Stimulated activated naive CD4-positive, alpha-beta T cell treated with Interleukin-2 at 50 U/mL for 16 hours (primary cell): ENCODE measurements at regions not wholly inside any gene's neighbourhood (a gene's known extent, or its start where the extent isn't known, plus 50 kb on each side); places are given as distances from the start of the nearest gene placed in this dataset.

Experiments
- DNase-seq: peaks from one replicate; lab custom pipeline; 2025; lab: John Stamatoyannopoulos, UW

DNA sequence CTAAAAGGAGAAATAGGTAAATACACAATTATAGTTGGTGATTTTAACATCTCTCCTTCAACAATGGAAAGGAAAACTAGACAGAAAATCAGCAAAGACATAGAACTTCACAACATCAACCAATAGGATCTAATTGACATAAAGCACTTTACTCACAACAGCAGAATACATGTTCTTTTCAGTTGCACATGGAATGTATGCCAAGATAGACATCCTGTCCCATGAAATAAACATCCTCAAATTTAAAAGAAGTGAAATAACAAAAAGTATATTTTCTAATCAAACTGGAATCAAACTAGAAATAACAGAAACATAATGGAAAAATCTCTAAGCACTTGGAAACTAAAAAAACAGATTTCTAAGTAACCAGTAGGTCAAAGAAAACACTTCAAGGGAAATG, 296.2 kb upstream of the RGS6 start:
- DNase-seq: no peak

DNA sequence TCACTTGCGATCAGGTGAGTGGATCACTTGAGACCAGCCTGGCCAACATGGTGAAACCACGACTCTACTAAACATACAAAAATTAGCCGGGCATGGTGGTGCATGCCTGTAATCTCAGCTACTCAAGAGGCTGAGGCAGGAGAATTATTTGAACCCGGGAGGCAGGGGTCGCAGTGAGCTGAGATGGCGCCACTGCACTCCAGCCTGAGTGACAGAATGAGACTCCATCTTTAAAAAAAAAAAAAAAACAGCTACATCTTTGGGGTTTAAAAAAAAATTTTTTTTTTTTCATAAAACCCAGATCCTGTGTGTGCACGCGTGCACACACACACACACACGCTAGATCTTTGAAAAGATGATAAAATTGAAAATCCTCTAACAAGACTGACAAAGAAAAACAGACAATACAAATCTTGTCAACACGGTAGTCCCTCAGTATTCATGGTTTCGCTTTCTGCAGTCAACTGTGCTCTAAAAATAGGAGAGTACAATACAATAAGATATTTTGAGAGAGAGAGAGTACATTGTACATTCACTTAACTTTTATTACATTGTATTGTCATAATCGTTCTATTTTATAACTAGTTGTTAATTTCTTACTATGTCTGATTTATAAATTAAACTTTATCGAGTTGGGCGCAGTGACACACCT, 295.3 kb upstream of the RGS6 start:
- no peak for DNase-seq

DNA sequence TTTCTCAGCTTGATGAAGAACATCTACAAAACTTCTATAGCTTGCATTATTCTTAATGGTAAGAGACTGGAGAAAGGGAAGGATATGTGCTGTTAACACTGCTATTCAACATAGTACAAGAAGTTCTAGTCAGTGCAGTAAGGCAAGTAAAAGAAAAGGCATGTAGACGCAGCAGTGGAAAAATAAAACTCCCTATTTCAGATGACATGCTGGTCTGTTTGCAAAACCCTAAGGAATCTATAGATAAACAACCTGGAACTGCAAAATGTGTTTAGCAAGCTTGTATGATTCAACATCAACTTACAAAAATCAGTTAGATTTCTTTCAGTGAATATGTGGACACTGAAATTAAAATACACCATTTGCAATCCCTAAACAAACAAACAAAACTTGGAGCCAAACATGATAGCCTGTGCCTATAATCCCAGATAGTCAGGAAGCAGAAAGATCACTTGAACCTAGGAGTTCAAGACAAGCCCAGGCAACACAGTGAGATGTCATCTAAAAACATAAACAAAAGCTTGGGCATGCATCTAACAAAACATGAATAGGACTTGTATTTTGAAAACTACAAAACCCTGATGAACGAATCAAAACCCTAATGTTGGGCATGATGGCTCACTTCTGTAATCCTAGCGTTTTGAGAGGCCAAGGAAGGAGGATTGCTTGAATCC, 293.6 kb upstream of the RGS6 start:
- DNase-seq: no peak

DNA sequence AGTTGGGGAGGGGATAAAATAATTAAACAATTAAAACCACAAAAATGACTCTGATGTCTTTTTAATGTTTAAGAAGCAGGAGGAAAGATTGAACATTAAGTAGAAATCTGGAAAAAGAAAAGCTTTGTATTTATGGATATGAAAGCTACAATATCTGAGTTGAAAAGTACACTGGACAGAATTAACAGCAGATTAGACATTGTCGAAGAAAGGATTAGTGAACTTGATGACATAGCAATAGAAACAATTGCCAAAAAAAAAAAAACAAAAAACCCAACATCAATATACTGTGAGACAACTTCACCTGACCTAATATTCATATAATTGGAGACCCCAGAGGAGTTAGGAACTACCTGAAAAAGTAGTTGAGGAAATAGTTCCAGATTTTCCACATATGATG, 289.5 kb upstream of the RGS6 start:
- DNase-seq: no peak

DNA sequence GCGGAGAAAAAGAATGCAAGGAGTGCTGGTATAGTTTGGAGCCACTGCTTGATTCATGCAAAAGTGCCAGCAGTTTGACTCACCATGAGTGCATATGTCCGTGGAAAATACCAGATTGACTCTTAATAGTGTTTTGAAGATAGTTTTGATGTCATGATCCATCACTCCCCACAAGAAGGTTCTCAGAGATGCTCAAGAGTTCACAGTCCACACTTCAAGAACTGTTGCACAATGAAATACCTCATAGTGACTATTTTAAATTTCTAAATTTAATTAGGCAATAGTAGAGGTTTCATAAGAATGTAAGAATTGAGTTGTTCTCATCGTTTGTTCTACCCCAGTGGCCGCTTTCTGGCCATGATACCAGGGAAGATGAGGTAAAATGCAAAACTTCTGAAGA, 286.6 kb upstream of the RGS6 start:
- DNase-seq: no peak

DNA sequence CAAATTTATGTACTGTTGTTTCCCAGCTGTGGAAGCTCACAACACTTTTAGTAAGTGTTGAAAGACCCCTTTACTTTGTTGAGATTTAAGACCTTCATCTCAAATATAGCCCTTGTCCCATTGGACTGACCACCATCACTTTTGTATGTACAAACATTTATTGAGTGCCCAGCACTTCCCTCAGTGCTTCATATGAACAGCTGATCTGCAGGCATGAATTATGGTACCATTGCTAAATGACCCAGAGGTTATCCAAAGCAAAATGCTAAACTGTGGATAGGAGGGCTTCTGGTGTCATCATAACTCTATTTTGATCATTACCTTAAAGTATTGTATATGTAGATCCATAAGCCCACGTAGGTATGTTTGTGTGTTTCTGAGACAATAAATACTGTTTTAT, 285.7 kb upstream of the RGS6 start:
- no peak for DNase-seq

DNA sequence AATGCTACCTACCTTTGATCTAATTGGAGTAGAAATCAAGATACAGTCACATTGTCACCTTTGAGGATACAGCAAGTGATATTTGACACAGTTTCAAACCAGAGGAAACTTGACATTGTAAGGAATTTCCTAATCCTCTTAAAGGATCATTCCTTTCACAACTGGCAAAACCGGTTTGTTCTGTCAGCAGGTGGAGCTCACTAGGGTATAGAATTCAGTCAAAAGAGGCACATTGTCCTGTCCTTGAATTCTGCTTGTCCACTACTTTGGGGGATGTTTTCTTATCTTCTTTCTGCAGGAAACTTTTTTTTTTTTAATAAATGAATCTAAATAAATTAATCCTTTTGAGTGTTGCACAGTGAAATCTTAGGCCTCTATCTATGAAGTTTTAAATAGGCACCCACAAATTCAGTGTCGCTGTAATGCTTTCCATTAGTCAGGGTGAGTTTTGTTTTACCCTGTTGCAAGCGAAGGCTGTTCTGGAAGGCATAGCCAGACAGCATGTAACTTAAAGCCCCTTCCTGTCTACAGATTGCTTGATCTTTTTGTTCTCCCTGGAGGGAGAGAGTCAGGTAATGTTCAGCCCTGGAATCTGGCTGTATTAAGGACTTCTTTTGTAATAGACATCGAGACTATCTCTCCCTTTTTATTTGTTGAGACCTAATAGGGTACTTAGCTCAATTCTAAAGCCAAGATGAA, 285.0 kb upstream of the RGS6 start:
- DNase-seq: no peak

DNA sequence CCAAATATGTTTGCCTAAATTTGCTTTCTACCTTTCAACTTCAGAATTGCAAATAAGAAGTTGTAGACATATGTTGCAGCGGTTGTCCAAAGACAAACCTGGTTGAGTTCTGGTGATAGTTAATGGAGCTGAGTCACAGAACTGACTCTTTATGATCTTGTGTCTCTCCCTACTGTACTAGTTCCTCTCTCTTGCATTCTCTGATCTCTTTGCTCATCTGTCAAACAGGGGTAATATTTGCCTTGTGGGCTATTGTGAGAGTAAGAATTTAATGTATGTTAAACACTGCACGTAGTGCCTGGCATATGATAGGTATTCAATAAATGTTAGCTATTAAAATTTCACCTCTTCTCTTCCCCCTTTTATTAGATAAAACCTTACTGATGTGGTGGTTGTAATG, 283.5 kb upstream of the RGS6 start:
- DNase-seq: no peak

DNA sequence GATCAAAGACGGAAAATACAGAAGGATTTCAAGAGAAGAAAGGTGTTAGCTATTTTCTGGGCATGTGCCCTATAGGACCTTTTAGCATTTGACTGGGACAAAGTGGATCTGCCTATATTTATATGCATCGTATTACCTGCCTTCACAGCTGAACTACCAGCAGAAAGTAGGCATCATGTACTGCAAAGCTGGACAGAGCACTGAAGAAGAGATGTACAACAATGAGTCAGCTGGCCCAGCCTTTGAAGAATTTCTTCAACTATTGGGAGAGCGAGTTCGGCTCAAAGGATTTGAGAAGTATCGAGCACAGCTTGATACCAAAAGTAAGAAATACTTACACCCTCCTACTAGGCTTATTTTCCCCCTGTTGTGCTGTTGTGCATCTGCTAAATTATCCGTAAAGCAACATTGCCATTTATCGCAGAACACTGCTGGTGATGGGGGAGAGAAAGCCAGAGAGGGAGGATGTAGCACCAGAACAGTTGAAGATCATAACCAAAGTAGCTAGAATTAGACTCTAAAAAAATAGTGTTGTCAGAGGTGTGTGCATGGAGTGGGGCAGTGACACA, 282.0 kb upstream of the RGS6 start:
- no peak for DNase-seq

DNA sequence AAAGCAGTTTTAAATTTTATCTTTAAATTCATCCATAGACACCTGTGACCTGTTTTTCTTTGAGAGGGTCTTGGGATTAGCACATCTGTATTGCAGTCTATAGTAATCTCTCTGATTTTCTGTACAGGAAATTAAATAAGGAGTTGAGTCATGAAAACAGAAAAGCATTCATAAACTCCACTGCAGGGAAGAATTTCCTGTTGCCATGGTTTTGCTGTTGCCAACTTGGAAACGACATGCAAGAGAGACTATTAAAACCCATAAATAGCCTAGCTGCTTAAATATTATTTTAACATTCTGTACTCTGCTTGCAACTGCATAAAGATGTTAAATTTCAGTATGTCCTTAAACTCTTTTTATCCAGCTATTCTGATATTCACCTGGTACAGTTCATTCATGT, 281.0 kb upstream of the RGS6 start:
- DNase-seq: no peak

DNA sequence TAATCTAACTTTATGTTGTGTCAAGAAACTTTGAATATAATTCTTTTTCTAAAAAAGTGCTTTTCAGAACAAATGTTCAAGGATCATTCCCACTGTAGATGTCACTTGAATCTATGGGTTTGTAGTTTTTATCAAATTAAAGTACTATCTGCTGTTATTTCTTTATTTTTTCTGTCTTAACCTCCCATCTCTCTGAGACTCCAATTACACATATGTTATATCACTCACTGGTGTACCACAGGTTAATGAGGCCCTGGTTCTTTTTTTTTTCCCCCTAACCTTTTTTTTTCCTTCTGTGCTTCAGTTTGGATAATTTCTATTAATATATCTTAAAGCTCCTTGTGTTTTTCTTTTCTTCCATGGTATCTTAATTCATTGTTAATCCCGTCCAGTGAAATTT, 279.9 kb upstream of the RGS6 start:
- DNase-seq: no peak

DNA sequence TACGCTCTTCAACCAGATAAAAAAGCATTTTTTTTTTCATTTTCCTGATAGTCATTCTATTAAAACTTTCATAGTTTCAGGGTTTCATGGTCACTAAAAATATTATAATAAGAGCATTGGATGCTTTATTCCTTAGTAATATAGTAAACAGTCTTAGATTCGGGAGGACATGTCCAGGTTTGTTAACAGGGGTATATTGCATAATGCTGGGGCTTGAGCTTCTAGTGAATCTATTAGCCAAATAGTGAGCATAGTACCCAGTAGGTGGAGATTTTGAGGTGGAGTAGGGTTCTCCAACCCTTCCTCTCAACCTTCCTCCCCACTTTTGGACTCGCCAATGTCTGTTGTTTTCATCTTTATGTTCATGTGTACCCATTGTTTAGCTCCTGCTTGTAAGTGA, 277.4 kb upstream of the RGS6 start:
- DNase-seq: no peak

DNA sequence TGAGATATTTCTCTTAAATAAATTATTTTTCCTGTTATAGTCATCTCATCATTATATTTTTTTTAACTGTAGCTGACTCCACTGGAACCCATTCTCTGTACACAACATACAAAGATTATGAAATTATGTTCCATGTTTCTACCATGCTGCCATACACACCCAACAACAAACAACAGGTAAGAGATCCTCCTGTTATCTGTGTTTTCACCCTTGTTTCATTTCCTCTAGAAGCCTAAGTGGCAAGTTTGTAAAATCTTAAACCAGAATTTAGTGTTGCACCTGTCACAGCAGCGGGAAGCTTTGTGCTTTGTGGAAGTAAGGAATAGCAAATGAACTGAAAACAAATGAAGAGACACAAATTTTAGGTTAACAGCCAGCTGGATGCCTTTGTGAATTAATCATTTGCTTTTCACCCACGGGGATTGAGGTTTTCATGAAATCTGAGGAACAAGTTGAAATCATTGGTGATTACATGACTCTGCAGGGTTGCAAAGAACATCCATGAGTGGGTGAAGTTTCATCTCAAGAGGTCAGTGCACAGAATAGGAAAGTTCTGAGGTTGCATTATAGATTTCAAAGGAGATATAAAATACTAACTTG, 273.9 kb upstream of the RGS6 start:
- DNase-seq: no peak

DNA sequence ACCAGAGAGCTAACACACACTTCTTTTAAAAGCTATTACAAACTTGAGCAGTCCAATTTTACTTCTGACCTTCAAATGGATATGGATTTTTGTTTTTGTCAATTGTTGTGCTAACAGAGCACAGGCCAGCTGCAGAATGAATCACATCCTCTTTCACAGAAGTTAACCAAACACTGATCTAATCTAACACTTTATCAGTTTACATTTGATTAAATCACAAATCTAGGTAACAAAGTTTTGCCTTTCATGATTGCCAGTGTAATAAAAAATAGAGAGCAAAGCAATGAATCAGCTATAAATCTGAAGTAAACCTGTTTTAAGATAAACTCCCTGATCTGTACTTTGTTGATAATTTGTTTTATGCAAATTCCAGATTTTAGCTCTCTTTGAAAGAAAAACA, 273.1 kb upstream of the RGS6 start:
- DNase-seq: no peak

DNA sequence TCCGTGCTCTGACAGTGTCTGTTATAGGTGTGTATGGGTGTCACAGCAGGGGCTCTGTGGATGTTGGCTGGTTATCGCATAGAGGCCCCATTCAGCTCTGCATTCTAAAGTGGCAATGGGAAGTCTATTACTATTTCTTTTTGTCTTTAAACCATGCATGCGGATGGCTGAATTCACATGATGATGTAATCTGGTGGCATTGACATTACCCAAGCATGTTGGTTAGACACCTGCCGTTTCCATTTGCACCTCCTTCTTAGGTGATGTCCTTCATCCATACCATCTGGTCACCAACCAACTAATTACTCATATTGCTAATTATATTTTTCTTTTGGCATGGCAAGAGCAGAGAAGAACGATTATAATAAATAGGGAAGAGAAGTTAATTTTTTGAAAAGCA, 270.8 kb upstream of the RGS6 start:
- no peak for DNase-seq

DNA sequence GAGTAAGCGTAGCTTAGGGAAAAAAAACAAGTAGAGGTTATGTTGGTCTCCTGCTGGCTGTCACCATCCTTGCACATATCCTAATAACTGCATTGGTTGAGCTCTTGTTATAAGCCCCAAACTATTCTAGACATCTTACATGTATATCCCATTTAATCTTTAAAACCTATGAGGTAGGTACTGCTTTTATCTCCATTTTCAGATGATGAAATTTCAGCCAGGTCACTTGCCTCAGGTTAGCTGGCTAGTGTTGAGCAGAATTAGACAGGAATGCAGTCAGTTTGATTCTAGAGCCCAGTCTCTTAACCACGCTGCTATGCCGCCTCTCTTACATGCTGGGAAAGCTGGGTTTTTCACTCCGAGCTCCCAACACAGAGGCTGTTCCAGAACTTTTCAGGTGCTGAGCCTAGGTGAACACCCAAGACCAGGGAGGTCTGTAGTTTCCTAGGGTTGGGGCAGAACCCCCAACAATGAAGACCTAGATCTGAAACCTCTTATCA, 269.9 kb upstream of the RGS6 start:
- DNase-seq: no peak

DNA sequence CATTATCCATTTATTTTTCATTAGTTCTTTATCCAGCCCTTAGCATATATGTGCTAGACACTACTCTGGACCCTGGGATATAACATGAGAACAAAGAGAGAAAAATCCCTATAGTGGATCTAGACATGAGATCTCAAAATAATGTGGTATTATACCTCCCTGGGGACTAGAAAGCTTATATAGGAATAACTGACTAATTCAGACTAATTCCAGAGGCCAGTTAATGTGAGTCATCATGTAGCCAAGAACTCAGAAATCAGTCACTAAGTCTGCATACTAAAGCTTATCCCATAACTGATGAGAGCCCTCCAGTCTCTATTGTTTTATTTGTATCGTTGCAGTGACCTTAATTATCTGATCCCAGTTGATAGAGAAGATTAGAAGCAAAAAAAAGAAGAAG, 267.1 kb upstream of the RGS6 start:
- DNase-seq: no peak

DNA sequence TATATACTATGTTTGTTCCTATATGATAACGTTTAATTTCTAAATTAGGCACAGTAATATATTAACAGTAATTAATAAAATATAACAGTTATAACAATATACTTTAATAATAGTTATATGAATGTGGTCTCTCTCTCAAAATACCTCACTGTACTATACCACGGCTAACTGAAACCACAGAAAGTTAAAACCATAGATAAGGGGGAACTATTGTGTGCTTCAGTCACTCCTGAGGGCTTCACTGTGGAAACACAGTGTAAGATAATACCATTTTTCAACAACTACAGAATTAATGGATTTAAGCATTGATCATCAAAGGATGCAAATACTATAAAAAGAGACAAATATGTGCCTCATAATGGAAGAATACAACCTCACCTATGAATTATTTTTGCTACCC, 266.4 kb upstream of the RGS6 start:
- DNase-seq: no peak

DNA sequence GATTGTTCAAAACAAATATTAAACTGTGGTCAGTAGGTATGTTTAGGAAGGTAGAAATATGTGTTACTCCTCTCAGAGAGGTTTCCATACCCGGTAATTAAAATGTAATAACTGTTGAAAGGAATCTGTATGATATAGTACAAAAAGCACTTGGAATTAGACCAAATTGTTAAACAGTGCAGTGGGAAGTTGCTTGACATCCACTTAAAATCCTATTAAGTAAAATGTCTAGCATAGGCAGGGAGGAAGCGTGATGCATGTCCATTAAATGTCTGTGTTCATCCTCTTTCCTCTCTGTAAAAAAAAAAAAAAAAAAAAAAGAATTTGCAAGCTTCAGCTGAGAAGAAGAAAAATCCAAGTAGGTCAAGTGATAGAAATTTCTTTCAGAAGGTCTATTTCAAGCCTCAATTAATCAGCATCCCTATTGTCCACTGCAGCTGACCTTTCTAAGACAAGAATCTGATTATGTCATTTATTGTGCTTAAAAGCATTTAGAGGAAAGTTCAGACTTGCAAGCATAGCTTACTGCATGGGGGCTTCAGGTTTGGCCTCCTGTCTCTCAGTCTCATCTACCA, 265.6 kb upstream of the RGS6 start:
- no peak for DNase-seq

DNA sequence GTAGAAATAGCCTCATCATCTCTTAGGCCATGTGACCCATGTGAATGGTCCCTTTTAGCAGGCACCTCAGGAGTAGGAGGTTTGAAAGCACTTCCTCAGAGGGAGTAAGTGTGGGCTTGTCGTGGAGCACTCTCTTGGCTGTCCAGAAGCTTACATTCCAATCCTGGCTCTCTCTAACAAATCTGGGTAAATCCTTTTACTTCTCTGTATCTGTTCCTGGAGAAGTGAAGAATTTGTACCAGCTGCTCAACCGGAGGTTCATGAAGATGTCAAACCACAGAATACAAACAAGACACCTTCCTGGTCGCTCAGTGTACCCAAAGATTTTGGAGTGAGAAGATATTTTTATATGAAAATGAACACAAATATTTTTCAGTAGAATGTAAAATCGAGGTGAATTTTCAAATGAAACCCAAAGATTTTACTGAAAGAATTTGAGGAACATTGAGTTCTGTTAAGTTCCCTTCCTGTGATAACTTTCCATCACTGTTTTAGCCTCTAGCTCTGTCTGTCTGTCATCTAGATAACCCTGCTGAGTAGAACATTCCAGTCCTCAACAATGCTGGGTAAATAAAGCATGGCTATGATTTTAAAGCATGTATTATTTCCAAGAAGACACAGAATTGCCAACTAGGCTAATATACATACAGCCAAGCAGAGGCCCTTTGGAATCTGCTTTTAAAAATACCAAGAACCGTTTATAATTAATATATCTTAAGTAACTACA, 263.9 kb upstream of the RGS6 start:
- DNase-seq: no peak

DNA sequence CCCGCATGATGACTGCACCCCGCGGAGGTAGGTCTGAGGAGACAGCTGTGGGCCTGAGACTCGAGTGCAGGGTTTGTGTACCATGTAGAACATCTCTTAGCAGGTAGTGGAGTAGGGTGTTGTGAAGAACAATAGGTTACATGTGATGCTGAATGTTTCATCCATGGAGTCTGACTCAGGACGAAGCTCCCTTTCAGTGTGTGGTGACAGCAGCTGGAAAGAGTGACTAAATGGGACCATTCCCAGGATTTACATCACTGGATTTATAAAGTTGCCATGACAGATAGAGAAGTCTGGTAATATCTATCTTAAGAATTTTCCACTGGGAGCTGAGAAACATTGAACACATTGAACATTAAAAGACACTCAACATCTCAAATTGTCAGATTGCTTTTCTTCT, 259.6 kb upstream of the RGS6 start:
- no peak for DNase-seq
